Activated CD8-positive, alpha-beta T cell treated with anti-CD3 and anti-CD28 coated beads for 36 hours (primary cell): ENCODE measurements at regions not wholly inside any gene's neighbourhood (a gene's known extent, or its start where the extent isn't known, plus 50 kb on each side); places are given as distances from the start of the nearest gene placed in this dataset.

Experiments used
- ATAC-seq: fragments of 200-7000 bp; cut with Tn5 transposase; one replicate; pipeline ENCODE4 v1.10.0; 2021; ENCODE audit warnings: mild to moderate bottlenecking, moderate library complexity
- CTCF ChIA-PET: fragments of 350-600 bp; sonication (Branson Sonifier 250); formaldehyde crosslinking; loops from one replicate; lab custom pipeline; 2021; ENCODE audit warnings: antibody characterized with exemption; lab: Charles Lee
- POLR2A ChIA-PET: fragments of 350-600 bp; sonication (Branson Sonifier 250); formaldehyde crosslinking; loops from one replicate; lab custom pipeline; 2021; ENCODE audit warnings: antibody characterized with exemption; lab: Charles Lee
- DNase-seq: peaks from one replicate; pipeline ENCODE4 v3.0.0-alpha.2; 2020
- H3K27ac Mint-ChIP-seq: one replicate; pipeline ENCODE4 v1.8.0; 2021; ENCODE audit warnings: mild to moderate bottlenecking, mixed read lengths
- H3K27me3 Mint-ChIP-seq: one replicate; pipeline ENCODE4 v1.8.0; 2021; ENCODE audit warnings: mixed read lengths
- H3K36me3 Mint-ChIP-seq: one replicate; pipeline ENCODE4 v1.8.0; 2021; ENCODE audit warnings: low read depth, mixed read lengths
- H3K4me1 Mint-ChIP-seq: one replicate; pipeline ENCODE4 v1.8.0; 2021; ENCODE audit warnings: low read depth, mixed read lengths
- H3K4me3 Mint-ChIP-seq: one replicate; pipeline ENCODE4 v1.8.0; 2021; ENCODE audit warnings: mild to moderate bottlenecking, moderate library complexity, mixed read lengths
- H3K9me3 Mint-ChIP-seq: one replicate; pipeline ENCODE4 v1.8.0; 2021; ENCODE audit warnings: mixed read lengths
- CTCF ChIP-seq: fragments of 200-600 bp; IDR thresholded peaks from one replicate; pipeline ENCODE4 v1.8.0; 2022; ENCODE audit warnings: antibody characterized with exemption, mild to moderate bottlenecking
- intact Hi-C: fragments of 100-400 bp; cut with micrococcal nuclease; formaldehyde crosslinking; loops from one replicate; pipeline ENCODE4 v1.10.0; 2022

GRCh38 chr6:141965016-141965545 is 167.6 kb upstream of the GJE1 start:
- intact Hi-C loops: no loop called here
- no peak for TF ChIP-seq CTCF
- ChIA-PET POLR2A (no interaction called here), CTCF (no interaction called here)
- no peak overlapping the region for H3K27ac Mint-ChIP-seq
- no peak overlapping the region for H3K4me3 Mint-ChIP-seq
- ATAC-seq (no peak), DNase-seq (no peak)
- no peaks in the 10 kb centered on the region for H3K36me3 Mint-ChIP-seq
- peaks cover 2% of the 10 kb centered on the region for H3K27me3 Mint-ChIP-seq
- H3K9me3 Mint-ChIP-seq: no peaks in the 10 kb centered on the region
- peaks cover 2% of the 10 kb centered on the region for H3K4me1 Mint-ChIP-seq

GRCh38 chr6:141963543-141964295 is 169.0 kb upstream of the GJE1 start:
- Mint-ChIP-seq H3K4me3 (no peak overlapping the region), H3K27ac (no peak overlapping the region), H3K4me1 (peaks cover 2% of the 10 kb centered on the region), H3K36me3 (no peaks in the 10 kb centered on the region), H3K9me3 (no peaks in the 10 kb centered on the region), H3K27me3 (peaks cover 2% of the 10 kb centered on the region)
- ATAC-seq: no peak
- no peak for TF ChIP-seq CTCF
- POLR2A ChIA-PET: no interaction called here
- intact Hi-C loops: no loop called here
- CTCF ChIA-PET: interaction anchor here (1.4 kb wide), 1 partner anchor 9 kb away, joined by 4 read pairs; no protein-coding TSS in a partner anchor
- DNase-seq: no peak

- no peaks in the 10 kb centered on the region for H3K27me3 Mint-ChIP-seq
- ATAC-seq (no peak), DNase-seq (no peak)
- intact Hi-C loops: no loop called here
- ChIA-PET CTCF (no interaction called here), POLR2A (no interaction called here)
- H3K27ac Mint-ChIP-seq: no peak overlapping the region
- no peak for TF ChIP-seq CTCF
- no peaks in the 10 kb centered on the region for H3K36me3 Mint-ChIP-seq
- peaks cover 11% of the 10 kb centered on the region for H3K9me3 Mint-ChIP-seq
- H3K4me3 Mint-ChIP-seq: no peak overlapping the region
- H3K4me1 Mint-ChIP-seq: no peaks in the 10 kb centered on the region
Measured at GRCh38 chr6:141957271-141957670, 175.5 kb upstream of the GJE1 start.

GRCh38 chr6:141956868-141957267 is 175.9 kb upstream of the GJE1 start:
- DNase-seq (no peak), ATAC-seq (no peak)
- TF ChIP-seq CTCF: no peak
- H3K9me3 Mint-ChIP-seq: peaks cover 11% of the 10 kb centered on the region
- intact Hi-C loops: no loop called here
- H3K27me3 Mint-ChIP-seq: no peaks in the 10 kb centered on the region
- H3K4me1 Mint-ChIP-seq: no peaks in the 10 kb centered on the region
- ChIA-PET POLR2A (no interaction called here), CTCF (no interaction called here)
- no peaks in the 10 kb centered on the region for H3K36me3 Mint-ChIP-seq
- no peak overlapping the region for H3K4me3 Mint-ChIP-seq
- no peak overlapping the region for H3K27ac Mint-ChIP-seq

- CTCF ChIA-PET: no interaction called here
- no peak overlapping the region for H3K27ac Mint-ChIP-seq
- H3K4me1 Mint-ChIP-seq: no peaks in the 10 kb centered on the region
- H3K36me3 Mint-ChIP-seq: no peaks in the 10 kb centered on the region
- intact Hi-C loops: no loop called here
- ATAC-seq (no peak), DNase-seq (no peak)
- no peaks in the 10 kb centered on the region for H3K27me3 Mint-ChIP-seq
- no peak overlapping the region for H3K4me3 Mint-ChIP-seq
- POLR2A ChIA-PET: no interaction called here
- TF ChIP-seq CTCF: no peak
- peaks cover 11% of the 10 kb centered on the region for H3K9me3 Mint-ChIP-seq
Measured at GRCh38 chr6:141956046-141956761, 176.5 kb upstream of the GJE1 start.
